ENCODE measurements at regions not wholly inside any gene's neighbourhood (a gene's known extent, or its start where the extent isn't known, plus 50 kb on each side); places are given as distances from the start of the nearest gene placed in this dataset.

DNA sequence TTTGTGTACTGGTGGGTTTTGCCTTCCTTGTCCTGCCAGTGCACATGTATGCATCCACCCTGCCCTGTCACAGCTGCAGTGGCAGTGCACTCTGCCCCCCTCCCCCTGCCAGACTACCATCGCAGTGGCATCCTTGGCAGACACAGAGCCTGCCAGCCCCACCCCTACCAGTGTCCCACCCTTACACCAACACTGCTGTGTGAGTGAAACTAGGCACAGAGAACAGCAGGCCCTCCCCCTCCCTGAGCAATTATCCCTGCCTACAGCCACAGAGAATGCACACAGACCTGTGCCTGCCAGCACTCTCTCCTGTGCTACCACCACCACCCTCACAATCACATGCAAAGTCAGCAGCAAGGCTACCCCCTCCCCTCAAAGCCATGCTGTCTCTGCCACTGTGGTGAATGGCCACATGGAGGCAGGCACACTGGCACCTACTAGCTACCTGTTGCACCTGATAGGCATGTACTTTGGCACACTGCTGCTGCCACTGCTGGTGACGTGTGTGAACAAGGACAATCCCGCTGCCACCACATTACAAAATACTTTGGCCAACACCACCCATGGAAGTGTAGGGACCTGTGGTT, 239.8 kb downstream of the CALCRL start:
- H3K27ac Mint-ChIP-seq = no peak overlapping the region
- no peaks in the 10 kb centered on the region for H3K9me3 Mint-ChIP-seq (ENCODE audit: low read depth)
- no peaks in the 10 kb centered on the region for H3K27me3 Mint-ChIP-seq
- no peak for DNase-seq (ENCODE audit: low spot score, unreplicated experiment)
- H3K36me3 Mint-ChIP-seq (ENCODE audit: insufficient read depth) = no peaks in the 10 kb centered on the region
- TF ChIP-seq, protein P1, sequence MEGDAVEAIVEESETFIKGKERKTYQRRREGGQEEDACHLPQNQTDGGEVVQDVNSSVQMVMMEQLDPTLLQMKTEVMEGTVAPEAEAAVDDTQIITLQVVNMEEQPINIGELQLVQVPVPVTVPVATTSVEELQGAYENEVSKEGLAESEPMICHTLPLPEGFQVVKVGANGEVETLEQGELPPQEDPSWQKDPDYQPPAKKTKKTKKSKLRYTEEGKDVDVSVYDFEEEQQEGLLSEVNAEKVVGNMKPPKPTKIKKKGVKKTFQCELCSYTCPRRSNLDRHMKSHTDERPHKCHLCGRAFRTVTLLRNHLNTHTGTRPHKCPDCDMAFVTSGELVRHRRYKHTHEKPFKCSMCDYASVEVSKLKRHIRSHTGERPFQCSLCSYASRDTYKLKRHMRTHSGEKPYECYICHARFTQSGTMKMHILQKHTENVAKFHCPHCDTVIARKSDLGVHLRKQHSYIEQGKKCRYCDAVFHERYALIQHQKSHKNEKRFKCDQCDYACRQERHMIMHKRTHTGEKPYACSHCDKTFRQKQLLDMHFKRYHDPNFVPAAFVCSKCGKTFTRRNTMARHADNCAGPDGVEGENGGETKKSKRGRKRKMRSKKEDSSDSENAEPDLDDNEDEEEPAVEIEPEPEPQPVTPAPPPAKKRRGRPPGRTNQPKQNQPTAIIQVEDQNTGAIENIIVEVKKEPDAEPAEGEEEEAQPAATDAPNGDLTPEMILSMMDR (IDR thresholded peaks at IDR 0.05; ENCODE audit: unreplicated experiment) = no peak
- no peak overlapping the region for H3K4me3 Mint-ChIP-seq (ENCODE audit: low read depth)
- no peaks in the 10 kb centered on the region for H3K4me1 Mint-ChIP-seq (ENCODE audit: low read depth)

DNA sequence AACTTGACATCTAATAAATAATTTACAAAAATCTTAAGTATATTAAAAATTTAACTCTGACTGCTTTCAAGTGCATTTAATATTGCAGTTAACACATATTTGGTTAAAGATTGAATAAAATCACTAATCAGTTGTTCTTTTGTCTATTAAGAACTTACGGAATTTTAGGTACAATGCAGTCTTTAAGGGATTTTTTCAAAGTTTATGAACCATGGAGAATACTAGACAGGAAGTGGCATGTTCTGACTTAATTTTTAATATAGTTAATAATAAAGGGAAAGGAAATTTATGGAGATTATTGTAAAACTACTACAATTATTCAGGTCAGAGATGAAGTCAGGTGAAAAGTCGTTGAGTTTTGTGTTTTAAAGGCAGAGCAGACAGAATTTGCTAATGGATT, 240.9 kb downstream of the CALCRL start:
- no peak for DNase-seq (ENCODE audit: low spot score, unreplicated experiment)
- H3K9me3 Mint-ChIP-seq (ENCODE audit: low read depth) = no peaks in the 10 kb centered on the region
- H3K4me1 Mint-ChIP-seq (ENCODE audit: low read depth) = no peaks in the 10 kb centered on the region
- TF ChIP-seq, protein P1 (IDR thresholded peaks at IDR 0.05; ENCODE audit: unreplicated experiment) = no peak
- H3K4me3 Mint-ChIP-seq (ENCODE audit: low read depth) = no peak overlapping the region
- no peaks in the 10 kb centered on the region for H3K27me3 Mint-ChIP-seq
- no peak overlapping the region for H3K27ac Mint-ChIP-seq
- no peaks in the 10 kb centered on the region for H3K36me3 Mint-ChIP-seq (ENCODE audit: insufficient read depth)

DNA sequence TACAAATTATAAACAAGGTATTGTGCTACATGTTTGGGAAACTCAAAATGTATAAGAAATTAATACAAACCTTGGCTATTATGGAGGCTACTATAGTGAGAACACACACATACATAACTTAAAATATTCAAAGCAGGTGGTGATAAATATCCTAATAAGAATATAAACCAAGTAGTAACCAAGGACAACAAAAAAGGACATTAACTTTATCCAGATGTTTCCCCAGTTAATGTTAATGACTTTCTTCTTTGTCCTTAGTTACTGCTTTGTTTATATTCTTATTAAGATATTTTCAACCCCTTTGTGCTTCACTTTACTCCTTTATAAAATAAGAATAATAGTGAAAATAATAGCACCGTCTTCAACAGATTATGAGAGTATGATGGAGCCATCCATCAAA, 241.6 kb downstream of the CALCRL start:
- H3K36me3 Mint-ChIP-seq (ENCODE audit: insufficient read depth) = no peaks in the 10 kb centered on the region
- H3K4me3 Mint-ChIP-seq (ENCODE audit: low read depth) = no peak overlapping the region
- H3K27ac Mint-ChIP-seq = no peak overlapping the region
- no peak for DNase-seq (ENCODE audit: low spot score, unreplicated experiment)
- no peaks in the 10 kb centered on the region for H3K9me3 Mint-ChIP-seq (ENCODE audit: low read depth)
- TF ChIP-seq, protein P1 (IDR thresholded peaks at IDR 0.05; ENCODE audit: unreplicated experiment) = no peak
- no peaks in the 10 kb centered on the region for H3K4me1 Mint-ChIP-seq (ENCODE audit: low read depth)
- H3K27me3 Mint-ChIP-seq = no peaks in the 10 kb centered on the region

DNA sequence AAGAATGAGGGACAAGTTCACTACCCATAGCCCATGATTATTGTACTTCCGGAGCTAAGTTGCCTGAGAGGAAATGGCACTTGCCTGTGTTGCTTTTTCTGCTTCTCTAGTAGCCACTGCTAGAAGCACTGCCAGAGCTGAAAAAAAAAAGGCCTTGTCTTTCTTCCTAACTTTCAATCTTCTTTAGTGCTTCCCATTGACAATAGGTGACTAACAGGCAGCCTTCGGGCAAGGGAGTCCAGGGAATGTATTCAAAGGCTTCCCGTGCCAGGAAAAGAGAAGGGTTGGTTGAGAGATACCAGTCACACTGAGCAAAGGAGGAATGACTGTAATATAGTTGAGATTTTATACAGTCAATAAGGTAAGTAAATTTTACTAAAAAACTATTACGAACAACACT, 242.0 kb downstream of the CALCRL start:
- Mint-ChIP-seq H3K4me1 (ENCODE audit: low read depth) (no peaks in the 10 kb centered on the region), H3K9me3 (ENCODE audit: low read depth) (no peaks in the 10 kb centered on the region), H3K27me3 (no peaks in the 10 kb centered on the region), H3K4me3 (ENCODE audit: low read depth) (no peak overlapping the region), H3K36me3 (ENCODE audit: insufficient read depth) (no peaks in the 10 kb centered on the region), H3K27ac (no peak overlapping the region)
- TF ChIP-seq, protein P1 (IDR thresholded peaks at IDR 0.05; ENCODE audit: unreplicated experiment) = no peak
- no peak for DNase-seq (ENCODE audit: low spot score, unreplicated experiment)

DNA sequence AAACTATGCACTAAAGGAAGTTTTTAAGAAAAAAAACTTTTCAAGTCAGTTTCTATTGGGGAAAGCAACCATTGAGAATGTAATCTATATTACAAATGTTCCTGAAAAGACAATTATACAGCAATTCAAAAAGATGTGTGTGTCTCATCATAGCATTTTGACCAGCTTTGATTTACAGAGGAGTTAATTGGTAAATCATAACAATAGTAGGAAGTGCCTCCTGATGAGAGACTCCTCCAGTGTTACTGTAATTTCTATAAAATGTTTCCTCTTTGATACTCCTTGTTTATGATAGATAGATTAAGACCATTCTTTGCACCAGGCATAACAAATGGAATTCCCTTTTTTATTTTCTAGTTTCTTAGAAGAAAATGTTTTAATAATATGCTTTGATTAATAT, 249.9 kb downstream of the CALCRL start:
- Mint-ChIP-seq H3K4me3 (ENCODE audit: low read depth) (no peak overlapping the region), H3K9me3 (ENCODE audit: low read depth) (no peaks in the 10 kb centered on the region), H3K36me3 (ENCODE audit: insufficient read depth) (no peaks in the 10 kb centered on the region), H3K27me3 (no peaks in the 10 kb centered on the region), H3K27ac (no peak overlapping the region), H3K4me1 (ENCODE audit: low read depth) (no peaks in the 10 kb centered on the region)
- TF ChIP-seq, protein P1 (IDR thresholded peaks at IDR 0.05; ENCODE audit: unreplicated experiment) = no peak
- DNase-seq (ENCODE audit: low spot score, unreplicated experiment) = no peak
